NCI-H1092 (cell line): ENCODE measurements at regions not wholly inside any gene's neighbourhood (a gene's known extent, or its start where the extent isn't known, plus 50 kb on each side); places are given as distances from the start of the nearest gene placed in this dataset.

Source experiments
- DNase-seq: peaks from one replicate; lab custom pipeline; 2025; lab: John Stamatoyannopoulos, UW

DNA sequence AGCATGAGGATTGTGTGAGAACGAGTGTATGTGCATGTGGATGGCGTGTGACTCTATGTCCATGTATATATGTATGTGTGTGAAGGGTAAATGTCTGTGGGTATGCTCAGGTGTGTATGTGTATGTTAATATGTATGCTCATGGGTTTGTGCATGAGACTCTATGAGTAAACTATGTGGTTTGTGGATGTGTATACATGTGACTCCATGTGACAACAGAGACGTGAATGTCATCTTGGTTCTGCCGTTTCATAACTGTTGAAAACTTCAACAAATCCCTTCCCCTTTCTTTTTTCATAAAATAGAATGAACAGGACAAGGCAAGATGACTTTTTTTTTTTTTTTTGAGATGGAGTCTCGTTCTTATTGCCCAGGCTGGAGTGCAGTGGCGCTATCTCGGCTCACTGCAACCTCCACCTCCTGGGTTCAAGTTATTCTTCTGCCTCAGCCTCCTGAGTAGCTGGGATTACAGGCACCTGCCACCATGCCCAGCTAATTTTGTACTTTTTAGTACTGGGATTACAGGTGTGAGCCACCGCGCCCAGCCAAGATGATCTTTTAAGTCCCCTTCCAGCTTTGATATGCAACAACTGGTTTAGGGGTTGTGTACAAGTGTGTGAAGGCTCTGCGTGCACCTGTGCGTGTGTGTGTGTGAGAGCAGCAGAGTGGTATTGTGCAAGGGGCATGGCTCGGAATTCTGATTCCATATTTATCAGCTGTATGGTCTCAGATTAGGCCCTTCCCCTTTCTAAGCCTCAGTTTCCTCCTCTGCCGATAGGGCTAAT lies 106.3 kb downstream of the EBNA1BP2 start:
- DNase-seq = no peak

DNA sequence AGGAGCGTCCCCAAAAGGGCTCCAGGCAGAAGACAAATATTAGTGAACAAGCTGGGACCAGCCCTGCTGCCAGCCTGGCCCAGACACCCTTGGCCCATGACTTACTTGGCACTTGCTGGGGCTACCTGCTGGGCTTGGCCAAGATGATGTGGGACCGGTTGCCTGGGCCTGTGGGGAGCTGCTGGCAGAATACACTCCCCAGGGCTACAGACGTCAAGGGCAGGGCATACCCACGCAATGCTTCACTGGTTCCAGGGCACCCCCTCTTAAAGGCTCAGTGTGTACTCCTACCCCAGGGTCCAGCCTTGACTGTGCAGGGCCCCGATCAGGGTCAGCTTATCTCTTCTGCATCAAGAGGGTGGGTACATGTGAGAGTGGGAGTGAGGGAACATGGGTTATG lies 106.5 kb upstream of the SLC2A1 start:
- no peak for DNase-seq

DNA sequence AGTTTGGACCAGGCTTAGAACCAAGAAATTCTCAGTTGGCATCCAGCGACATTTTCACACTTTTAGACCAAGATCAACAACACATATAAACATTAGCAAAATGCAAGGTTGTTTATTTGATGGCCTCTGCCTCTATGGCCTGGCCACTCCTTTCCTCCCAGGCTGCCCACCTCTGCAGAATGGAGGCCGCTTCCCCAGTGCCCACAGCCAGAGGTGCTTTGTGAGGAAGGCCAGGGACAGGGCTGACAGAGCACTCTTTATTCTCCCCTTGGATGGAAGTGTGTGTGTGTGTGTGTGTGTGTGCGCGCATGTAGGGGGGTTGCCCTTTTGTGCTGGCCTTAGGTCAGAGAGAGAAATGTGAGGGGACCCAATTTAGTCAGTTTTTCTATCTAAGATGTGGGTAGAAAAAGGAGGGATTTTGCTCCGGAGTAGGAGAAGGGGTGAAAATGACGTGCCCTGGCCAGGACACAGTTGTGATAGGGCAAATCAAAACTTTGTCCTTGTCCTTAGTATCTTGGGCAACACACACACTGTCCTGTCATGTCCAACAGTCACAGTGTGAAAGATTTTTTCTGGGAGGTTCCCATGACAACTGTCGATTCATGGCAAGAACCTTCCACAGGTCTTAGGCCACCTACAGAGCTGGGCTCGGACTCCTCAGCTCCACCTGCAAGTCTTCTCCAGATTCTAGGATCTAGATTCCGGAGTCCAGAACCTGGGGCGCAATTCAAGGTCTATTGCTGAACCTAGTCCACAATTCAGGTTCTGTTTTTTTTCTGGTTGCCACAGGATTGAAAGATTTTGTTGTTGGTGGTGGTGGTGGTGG lies 104.9 kb upstream of the SLC2A1 start:
- DNase-seq = no peak

DNA sequence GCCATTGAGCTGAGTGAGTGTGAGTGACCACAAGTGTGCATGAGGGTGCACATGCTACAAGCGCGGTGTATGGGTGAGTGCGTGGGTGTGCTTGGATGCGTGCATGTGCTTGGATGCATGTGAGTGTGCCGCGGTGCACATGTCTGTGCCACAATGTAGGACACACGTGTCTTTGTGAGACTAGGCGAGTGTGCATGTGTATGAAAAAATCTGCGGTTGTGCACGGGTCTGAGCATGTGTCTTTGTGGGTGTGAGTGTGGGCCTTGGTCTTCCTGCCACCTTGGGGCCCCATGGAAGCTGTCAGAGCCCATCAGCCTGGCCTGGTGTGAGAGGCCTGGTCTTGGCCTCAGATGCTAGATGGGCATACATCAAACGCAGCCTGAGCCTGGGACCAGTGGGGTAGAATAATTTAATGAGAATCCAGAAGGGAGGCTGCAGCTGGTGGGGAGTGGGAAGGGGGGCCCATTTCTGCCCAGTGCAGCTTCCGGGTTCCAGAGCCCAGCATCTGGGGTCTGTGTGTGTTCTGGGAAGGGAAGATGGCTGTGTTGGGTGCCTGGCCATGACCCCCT lies 103.9 kb upstream of the SLC2A1 start:
- DNase-seq = no peak

- no peak for DNase-seq
Observed at GRCh38 chr1:43061757-43062156, 103.1 kb upstream of the SLC2A1 start.

GRCh38 chr1:43059640-43060574 lies 101.2 kb upstream of the SLC2A1 start:
- DNase-seq = no peak

DNA sequence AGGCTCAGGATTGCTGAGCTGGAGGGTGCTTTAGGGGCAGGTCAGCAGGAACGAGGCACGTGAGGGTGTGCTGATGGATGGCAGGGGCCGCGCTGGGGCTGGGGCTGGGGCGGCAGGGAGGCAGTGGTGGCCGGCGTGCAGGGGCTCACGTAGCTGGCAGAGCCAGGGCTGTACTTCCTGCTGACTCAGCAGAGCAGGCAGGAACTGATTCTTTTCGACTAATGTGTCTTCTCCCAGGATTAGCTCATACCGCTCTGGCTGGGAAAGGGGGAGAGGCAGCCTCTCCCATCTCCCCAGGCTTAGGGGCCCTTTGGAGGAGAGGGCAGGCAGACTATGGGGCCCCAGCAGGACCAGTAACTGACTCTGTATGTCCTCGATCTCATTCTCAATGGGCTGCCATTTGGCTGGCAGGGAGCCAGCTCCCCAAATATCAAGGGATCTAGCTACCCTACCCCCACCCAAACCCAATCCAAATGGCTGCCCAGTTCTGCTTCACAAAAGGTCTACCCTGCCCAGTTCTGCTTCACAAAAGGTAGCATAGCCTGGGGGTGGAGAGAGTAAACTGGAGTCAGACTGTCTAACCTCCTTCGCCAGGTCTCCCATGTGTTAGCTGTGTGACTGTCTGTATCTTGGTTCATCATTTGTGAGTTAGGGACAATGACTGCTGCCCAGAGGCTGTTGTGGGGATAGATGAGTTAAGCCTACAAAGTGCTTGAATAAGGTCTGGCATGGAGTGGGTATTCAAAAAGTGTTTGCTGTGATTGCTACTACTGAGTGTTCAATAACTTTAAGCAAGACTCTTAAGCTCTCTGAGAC lies 100.1 kb upstream of the SLC2A1 start:
- DNase-seq = no peak

DNA sequence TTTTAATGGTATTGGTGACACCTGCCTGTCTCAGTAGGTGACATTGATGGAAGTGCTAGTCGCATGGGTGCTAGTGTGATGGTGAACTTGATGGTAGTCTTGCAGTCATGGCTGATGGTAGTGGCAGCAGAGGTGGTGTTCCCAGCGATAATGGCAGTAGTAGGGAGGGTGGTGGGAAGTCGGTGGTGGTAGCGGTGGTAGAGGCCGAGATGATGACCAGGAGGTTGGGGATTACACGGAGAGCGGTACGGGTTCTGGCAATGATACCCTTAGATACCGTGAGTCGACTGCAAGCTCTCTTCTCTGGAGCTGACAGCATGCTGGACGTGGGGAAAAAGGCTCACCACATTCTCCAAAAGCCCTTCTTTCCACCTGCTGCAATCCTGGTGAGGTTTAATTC lies 99.4 kb upstream of the SLC2A1 start:
- no peak for DNase-seq

DNA sequence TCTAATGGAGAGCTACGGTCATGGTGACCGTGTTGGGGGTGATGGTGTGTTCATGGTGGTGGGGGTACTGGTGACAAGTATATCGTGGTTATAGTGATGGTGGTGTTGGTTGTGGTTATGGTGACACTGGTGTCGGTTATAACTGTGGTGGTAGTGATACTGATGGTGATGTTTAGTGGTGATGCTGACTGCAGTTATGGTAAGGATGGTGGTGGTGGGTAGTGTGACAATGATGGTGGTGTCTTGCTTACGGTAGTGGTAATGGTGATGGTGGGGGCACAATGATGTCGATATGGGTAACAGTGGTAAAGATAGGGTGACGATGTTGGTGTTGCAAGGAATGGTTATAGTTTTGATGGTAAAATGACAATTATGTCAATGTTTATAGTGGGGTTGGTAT lies 98.9 kb upstream of the SLC2A1 start:
- no peak for DNase-seq

DNA sequence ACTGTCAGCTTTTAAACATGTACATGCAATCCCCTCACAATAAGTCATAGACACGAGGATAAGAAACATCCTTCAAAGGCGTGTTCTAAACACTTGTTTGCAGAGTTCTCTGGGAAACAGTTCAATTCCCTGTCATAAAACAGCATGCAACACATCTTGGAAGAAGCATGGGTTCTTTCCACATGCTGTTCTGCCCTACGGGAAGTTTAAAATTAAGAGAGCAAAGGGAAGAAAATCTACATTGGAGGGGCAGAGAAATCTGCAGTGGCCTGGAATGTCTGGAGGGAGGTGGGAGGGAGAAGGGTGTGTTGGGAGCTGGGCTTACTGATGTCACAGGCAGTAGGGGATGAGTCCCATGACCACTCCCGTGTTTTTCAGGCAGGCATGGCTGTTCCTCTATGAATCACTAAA lies 98.3 kb upstream of the SLC2A1 start:
- no peak for DNase-seq

DNA sequence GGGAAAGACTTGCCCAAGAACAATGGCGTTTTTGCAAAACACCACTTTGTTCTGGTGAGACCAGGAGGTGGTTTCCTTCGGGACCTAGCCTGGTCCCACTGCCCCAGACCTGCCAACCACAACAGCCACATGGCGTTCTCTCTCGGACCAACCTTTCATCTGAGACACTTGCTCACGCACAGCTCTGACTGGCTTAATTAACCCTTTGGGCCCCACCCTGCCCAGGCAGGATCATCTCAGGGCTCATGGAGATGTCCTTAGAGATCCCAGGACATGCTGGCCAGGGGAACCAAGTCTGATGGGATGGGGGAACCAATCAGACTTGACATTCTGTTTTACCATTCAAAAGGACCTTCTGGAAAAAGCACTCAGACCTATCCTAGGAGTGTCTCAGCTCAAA lies 97.8 kb upstream of the SLC2A1 start:
- DNase-seq = no peak

- DNase-seq = no peak
Observed at GRCh38 chr1:43054961-43055360, 96.3 kb upstream of the SLC2A1 start.

GRCh38 chr1:43052786-43053439 lies 94.2 kb upstream of the SLC2A1 start:
- DNase-seq = no peak

GRCh38 chr1:43052322-43052721 lies 93.7 kb upstream of the SLC2A1 start:
- no peak for DNase-seq

GRCh38 chr1:43049481-43049880 lies 90.8 kb upstream of the SLC2A1 start:
- no peak for DNase-seq

- DNase-seq = no peak
Observed at GRCh38 chr1:43048601-43049011, 89.9 kb upstream of the SLC2A1 start.

DNA sequence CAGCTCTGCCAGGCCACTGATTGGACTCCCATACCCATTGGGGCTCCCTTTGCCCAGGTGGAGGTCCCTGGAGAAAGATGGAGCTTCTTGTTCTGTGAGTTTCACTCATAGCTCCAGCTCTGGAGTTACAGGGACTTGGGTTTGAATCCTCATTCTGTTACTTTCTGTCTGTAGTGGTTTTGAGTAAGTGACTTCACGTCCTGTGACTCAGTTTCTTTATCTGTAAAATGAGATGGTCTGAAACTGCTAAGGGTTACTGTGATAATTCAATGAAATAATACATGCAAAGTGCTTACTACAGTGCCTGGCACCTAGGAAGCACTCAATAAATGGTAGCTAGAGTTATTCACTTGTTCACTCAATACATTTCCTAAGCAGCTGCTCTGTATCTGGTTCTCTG lies 88.5 kb upstream of the SLC2A1 start:
- no peak for DNase-seq

DNA sequence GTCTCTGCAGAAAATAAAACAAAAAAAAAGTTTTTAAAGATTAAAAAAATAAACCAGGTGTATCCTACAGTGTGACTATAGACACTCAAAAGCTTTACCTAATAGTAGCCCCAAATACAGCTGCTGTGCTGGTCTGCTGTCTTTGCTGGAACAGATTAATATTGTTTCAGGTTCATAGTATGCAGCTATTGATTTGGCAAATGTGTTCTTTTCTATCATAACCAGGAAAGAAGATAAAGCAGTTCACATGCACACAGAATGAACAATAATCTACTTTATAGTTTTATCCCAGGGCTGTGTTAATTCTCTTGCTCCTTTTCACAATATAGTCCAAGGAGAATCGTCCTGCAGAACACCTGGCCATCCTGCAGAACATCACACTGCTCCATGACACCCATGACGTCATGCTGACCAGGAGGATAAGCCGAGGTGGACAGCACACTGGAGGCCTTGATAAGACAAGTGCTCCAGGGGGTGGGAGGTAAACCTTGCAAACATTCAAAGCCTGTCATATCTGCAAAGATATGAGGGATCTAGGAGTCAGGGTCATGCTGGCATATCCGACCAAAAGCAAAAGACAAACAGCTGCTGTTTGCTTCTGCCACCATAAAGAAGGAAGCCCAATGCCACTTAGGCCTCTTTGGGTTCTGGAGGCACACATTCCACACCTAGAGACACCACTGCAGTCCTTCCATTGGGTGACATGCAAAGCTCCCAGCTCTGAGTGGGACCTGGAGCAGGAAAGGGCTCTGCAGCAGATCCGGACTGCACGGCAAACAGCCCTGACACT lies 86.1 kb upstream of the SLC2A1 start:
- no peak for DNase-seq

DNA sequence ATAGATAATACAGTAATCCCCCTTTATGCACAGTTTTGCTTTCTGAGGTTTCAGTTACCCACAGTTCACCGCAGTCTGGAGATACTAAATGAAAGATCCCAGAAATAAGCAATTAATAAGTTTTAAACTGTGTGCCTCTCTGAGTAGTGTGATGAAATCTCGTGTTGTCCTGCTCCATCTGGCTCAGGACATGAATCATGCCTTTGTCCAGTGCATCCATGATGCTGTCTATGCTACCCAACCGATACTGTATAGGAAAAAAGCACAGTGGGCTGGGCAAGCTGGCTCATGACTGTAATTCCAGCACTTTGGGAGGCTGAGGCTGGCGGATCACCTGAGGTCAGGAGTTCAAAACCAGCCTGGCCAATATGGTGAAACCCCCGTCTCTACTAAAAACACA lies 85.0 kb upstream of the SLC2A1 start:
- no peak for DNase-seq
